ENCODE measurements at regions not wholly inside any gene's neighbourhood (a gene's known extent, or its start where the extent isn't known, plus 50 kb on each side); places are given as distances from the start of the nearest gene placed in this dataset.

GRCh38 chr13:31528758-31529157 lies 210.6 kb upstream of the RXFP2 start:
- TF ChIP-seq RAD21 (IDR thresholded peaks at IDR 0.05) (no peak), JUND (IDR thresholded peaks at IDR 0.05) (no peak), MAX (IDR thresholded peaks at IDR 0.05) (no peak), SP1 (IDR thresholded peaks at IDR 0.05) (no peak), GABPA (IDR thresholded peaks at IDR 0.05 in 1 of 2, conservative IDR thresholded peaks at IDR 0.05 in 1 of 2) (no peak)
- TF ChIP-seq, protein P1, sequence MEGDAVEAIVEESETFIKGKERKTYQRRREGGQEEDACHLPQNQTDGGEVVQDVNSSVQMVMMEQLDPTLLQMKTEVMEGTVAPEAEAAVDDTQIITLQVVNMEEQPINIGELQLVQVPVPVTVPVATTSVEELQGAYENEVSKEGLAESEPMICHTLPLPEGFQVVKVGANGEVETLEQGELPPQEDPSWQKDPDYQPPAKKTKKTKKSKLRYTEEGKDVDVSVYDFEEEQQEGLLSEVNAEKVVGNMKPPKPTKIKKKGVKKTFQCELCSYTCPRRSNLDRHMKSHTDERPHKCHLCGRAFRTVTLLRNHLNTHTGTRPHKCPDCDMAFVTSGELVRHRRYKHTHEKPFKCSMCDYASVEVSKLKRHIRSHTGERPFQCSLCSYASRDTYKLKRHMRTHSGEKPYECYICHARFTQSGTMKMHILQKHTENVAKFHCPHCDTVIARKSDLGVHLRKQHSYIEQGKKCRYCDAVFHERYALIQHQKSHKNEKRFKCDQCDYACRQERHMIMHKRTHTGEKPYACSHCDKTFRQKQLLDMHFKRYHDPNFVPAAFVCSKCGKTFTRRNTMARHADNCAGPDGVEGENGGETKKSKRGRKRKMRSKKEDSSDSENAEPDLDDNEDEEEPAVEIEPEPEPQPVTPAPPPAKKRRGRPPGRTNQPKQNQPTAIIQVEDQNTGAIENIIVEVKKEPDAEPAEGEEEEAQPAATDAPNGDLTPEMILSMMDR (IDR thresholded peaks at IDR 0.05; ENCODE audit: low read depth, low read length, missing input control) = no peak
- TF ChIP-seq, protein P2, sequence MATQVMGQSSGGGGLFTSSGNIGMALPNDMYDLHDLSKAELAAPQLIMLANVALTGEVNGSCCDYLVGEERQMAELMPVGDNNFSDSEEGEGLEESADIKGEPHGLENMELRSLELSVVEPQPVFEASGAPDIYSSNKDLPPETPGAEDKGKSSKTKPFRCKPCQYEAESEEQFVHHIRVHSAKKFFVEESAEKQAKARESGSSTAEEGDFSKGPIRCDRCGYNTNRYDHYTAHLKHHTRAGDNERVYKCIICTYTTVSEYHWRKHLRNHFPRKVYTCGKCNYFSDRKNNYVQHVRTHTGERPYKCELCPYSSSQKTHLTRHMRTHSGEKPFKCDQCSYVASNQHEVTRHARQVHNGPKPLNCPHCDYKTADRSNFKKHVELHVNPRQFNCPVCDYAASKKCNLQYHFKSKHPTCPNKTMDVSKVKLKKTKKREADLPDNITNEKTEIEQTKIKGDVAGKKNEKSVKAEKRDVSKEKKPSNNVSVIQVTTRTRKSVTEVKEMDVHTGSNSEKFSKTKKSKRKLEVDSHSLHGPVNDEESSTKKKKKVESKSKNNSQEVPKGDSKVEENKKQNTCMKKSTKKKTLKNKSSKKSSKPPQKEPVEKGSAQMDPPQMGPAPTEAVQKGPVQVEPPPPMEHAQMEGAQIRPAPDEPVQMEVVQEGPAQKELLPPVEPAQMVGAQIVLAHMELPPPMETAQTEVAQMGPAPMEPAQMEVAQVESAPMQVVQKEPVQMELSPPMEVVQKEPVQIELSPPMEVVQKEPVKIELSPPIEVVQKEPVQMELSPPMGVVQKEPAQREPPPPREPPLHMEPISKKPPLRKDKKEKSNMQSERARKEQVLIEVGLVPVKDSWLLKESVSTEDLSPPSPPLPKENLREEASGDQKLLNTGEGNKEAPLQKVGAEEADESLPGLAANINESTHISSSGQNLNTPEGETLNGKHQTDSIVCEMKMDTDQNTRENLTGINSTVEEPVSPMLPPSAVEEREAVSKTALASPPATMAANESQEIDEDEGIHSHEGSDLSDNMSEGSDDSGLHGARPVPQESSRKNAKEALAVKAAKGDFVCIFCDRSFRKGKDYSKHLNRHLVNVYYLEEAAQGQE (IDR thresholded peaks at IDR 0.05) = no peak
- TF ChIP-seq, protein P3, sequence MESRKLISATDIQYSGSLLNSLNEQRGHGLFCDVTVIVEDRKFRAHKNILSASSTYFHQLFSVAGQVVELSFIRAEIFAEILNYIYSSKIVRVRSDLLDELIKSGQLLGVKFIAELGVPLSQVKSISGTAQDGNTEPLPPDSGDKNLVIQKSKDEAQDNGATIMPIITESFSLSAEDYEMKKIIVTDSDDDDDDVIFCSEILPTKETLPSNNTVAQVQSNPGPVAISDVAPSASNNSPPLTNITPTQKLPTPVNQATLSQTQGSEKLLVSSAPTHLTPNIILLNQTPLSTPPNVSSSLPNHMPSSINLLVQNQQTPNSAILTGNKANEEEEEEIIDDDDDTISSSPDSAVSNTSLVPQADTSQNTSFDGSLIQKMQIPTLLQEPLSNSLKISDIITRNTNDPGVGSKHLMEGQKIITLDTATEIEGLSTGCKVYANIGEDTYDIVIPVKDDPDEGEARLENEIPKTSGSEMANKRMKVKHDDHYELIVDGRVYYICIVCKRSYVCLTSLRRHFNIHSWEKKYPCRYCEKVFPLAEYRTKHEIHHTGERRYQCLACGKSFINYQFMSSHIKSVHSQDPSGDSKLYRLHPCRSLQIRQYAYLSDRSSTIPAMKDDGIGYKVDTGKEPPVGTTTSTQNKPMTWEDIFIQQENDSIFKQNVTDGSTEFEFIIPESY (IDR thresholded peaks at IDR 0.05) = no peak
- TF ChIP-seq, protein P4, sequence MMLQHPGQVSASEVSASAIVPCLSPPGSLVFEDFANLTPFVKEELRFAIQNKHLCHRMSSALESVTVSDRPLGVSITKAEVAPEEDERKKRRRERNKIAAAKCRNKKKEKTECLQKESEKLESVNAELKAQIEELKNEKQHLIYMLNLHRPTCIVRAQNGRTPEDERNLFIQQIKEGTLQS (IDR thresholded peaks at IDR 0.05) = no peak
